ENCODE measurements at regions not wholly inside any gene's neighbourhood (a gene's known extent, or its start where the extent isn't known, plus 50 kb on each side); places are given as distances from the start of the nearest gene placed in this dataset.

DNA sequence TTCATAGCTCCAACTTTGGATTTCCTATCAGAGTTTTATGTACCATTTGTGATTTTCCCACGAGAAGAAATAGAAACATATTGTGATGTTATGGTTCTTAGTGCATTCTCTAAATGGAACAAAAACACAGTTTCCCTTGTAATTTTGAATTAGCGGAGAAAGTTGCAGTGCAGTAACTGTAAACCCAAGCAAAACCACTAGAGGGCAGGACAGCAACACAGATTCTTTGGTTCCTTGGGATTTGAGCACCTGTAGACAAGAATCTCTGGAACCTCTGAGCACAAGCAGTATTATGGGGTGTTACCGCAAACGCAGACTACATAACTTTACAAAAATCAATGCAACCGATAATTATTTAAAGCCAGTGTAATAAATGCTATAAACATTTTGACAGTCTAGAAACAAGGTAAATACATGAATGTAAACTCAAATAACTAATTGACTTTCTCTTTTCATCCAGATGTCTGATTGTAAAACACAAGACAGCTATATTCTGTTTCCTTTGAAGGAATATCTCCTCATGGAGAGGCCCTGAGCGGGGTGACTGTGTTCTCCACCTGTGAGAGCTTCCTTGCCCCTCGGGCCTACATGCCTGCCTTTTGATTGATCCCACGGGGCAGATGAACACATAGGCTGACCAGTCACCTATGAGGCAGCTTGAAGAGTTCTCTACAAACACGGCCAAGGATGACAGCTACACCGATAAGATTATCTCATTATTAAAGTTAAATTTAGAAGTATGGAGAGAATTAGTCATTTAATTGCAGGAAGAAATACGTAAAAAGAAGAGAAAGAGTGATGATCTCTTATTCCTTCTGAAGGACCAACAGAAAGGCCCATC is 67.5 kb upstream of the COL21A1 start:
- intact Hi-C loops (cut with DNase I; ENCODE audit: low total_unique reads), result no loop called here
- H3K27ac ChIP-seq, result no peak overlapping the region
- TF ChIP-seq, protein P1, sequence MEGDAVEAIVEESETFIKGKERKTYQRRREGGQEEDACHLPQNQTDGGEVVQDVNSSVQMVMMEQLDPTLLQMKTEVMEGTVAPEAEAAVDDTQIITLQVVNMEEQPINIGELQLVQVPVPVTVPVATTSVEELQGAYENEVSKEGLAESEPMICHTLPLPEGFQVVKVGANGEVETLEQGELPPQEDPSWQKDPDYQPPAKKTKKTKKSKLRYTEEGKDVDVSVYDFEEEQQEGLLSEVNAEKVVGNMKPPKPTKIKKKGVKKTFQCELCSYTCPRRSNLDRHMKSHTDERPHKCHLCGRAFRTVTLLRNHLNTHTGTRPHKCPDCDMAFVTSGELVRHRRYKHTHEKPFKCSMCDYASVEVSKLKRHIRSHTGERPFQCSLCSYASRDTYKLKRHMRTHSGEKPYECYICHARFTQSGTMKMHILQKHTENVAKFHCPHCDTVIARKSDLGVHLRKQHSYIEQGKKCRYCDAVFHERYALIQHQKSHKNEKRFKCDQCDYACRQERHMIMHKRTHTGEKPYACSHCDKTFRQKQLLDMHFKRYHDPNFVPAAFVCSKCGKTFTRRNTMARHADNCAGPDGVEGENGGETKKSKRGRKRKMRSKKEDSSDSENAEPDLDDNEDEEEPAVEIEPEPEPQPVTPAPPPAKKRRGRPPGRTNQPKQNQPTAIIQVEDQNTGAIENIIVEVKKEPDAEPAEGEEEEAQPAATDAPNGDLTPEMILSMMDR (IDR thresholded peaks at IDR 0.05), result peak; percentile 54 to 59
- no peaks in the 10 kb centered on the region for H3K9me3 ChIP-seq
- DNase-seq, result no peak
- H3K27me3 ChIP-seq, result no peaks in the 10 kb centered on the region
- H3K4me1 ChIP-seq, result no peaks in the 10 kb centered on the region
- no peaks in the 10 kb centered on the region for H3K36me3 ChIP-seq
- H3K4me3 ChIP-seq, result no peak overlapping the region

DNA sequence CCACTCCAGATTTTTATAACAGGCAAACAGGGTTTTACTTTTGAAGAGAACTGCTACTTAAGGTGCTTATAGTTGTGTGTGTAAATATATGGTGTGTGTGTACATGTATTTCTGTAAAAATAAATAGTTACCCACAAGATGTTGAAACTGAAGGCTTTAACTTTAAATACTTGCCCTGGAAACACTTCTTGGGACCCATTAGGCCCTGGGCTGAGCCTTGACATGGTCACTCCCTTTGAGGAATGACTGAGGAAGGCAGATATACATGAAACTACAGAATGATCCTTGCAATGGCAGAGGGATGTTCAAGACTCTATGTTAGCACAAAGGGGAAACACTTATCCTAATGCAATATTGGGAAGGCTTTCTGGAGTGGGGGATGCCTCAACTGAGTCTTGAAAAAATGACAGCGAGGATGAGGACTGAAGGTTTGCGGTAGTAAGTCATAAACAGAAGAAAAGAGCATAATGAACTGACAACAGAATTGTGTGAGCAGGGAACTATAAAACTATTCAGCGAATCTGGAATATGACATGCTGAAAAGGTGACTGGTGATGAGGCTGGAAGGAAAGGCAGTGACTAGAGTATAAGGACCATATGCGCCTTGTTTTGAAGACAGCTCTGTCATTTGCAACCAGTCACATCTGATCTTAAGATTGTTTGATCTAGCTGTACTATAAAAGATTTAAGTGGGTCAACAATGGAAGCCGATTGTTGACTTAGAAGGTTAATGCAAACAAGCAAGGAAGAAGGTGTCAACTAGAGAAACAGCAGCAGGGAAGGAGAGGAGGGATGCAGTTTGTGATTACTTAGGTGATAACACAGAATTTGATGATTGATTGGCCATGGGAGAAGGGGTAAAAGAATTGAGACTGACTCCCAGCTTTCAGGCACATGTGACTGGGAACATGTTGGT is 64.4 kb upstream of the COL21A1 start:
- TF ChIP-seq, protein P1 (IDR thresholded peaks at IDR 0.05), result no peak
- Histone ChIP-seq H3K36me3 (no peaks in the 10 kb centered on the region), H3K9me3 (no peaks in the 10 kb centered on the region), H3K27me3 (no peaks in the 10 kb centered on the region), H3K4me1 (no peaks in the 10 kb centered on the region), H3K27ac (no peak overlapping the region), H3K4me3 (no peak overlapping the region)
- no peak for DNase-seq
- intact Hi-C loops (cut with DNase I; ENCODE audit: low total_unique reads), result no loop called here

DNA sequence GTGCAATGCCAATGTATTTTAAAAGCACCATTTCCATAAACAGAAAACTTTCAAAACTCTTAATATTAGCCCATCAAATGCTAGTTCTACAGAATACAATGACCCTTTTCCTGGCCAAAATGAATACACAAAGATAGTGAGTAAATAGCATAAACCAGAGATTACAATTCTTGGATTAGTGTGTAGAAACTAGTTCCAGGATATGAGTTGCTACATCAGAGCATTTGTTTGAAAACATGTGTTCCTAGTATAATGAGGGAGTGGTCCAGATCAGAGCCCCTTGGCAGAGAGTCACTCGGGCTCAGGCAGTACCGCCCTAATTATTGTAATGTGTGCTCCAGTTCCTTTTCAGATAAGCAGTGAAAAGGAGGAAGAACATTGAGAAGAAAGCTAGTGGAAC is 63.7 kb upstream of the COL21A1 start:
- H3K36me3 ChIP-seq, result no peaks in the 10 kb centered on the region
- H3K27ac ChIP-seq, result no peak overlapping the region
- H3K4me3 ChIP-seq, result no peak overlapping the region
- DNase-seq, result no peak
- TF ChIP-seq, protein P1 (IDR thresholded peaks at IDR 0.05), result no peak
- H3K4me1 ChIP-seq, result no peaks in the 10 kb centered on the region
- intact Hi-C loops (cut with DNase I; ENCODE audit: low total_unique reads), result no loop called here
- H3K9me3 ChIP-seq, result no peaks in the 10 kb centered on the region
- no peaks in the 10 kb centered on the region for H3K27me3 ChIP-seq

DNA sequence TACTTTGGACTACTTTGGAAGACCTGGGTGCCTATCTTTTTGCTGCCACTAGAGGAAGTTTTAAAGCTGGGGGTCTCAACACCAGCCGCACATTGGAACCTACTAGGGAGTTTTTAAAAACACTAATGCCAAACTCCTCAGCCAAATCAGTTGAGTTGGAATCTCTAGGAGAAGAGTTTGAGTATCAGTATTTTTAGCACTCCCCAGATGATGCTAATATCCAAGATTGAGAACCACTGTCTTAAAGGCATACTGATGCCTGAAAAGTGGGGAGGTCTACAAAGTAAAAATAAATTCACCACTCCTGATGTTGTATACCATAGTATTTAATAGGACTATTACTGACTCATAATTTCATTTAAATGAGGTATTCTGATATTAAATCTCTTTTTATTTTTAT is 62.9 kb upstream of the COL21A1 start:
- intact Hi-C loops (cut with DNase I; ENCODE audit: low total_unique reads), result no loop called here
- Histone ChIP-seq H3K4me1 (no peaks in the 10 kb centered on the region), H3K27me3 (no peaks in the 10 kb centered on the region), H3K27ac (no peak overlapping the region), H3K4me3 (no peak overlapping the region), H3K9me3 (no peaks in the 10 kb centered on the region), H3K36me3 (no peaks in the 10 kb centered on the region)
- no peak for DNase-seq
- TF ChIP-seq, protein P1 (IDR thresholded peaks at IDR 0.05), result no peak

DNA sequence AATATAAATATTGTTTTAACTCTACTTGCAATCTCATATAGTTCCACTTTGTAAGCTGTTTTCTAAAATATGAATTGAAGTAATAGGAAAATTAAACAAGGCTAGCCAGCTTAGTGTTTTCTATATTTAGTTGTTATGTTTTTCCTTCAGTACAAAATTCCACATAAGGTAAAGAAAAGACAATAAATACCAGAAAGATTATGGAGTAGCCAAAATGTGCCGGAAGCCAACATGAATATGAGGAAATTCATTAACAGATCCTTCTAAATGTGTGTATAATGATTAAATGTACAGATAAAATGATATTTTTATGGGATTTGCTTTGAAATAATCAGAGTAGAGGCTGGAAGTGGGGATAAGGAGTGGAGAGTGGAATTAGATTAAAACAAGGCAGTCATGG is 52.5 kb upstream of the COL21A1 start:
- intact Hi-C loops (cut with DNase I; ENCODE audit: low total_unique reads), result no loop called here
- no peak for DNase-seq
- Histone ChIP-seq H3K27ac (no peak overlapping the region), H3K27me3 (no peaks in the 10 kb centered on the region), H3K9me3 (peaks cover 0 to 13% (median 5%) of the 10 kb centered on the region in 3 donors), H3K4me3 (no peak overlapping the region), H3K4me1 (peaks cover 0 to 30% (median 0%) of the 10 kb centered on the region in 4 donors), H3K36me3 (no peaks in the 10 kb centered on the region)
- TF ChIP-seq, protein P1 (IDR thresholded peaks at IDR 0.05), result no peak
